TTC549 (cell line): ENCODE measurements at regions not wholly inside any gene's neighbourhood (a gene's known extent, or its start where the extent isn't known, plus 50 kb on each side); places are given as distances from the start of the nearest gene placed in this dataset.

Source experiments
- FAIRE-seq: peaks from 2 replicates; lab custom pipeline; 2012; peaks lifted over from hg19 to GRCh38; lab: Jason Lieb, UNC

DNA sequence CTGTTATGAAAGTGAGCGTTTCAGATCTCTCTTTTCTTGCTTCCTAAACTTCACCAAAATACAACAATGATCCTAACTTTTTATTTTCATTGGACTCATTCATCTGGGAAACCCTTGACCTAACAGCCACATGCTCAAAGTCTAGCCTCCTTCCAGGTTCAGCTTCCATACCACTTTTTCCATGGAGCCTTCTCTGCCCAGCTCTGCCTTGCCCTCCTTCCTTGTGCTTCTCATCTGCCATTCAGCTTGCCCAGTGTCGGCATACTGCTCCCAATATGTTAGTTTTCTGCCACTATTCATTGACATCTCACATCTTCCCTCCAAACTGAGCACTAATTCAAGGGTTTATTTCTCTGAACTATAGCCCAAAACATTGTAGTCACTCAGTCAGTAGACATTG, 214.7 kb downstream of the RAD51AP2 start:
- FAIRE-seq, result no peak

DNA sequence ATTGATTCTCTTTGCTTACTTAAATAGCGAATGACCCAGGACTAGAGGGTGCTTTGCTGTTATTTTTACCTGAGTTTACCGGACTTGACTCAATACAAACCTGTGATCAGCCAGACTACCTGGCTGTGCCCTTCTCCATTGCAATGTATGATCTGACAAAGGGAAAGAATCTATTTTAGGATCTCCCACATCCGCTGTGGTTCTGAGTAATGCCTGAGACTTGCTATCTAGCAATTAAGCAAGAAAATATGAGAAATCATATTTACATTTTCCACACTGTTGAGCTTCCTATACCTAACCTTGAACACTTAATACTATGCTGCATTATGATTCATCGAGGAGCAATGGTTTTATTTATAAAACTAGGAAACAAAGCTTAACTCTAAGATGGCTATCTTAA, 215.2 kb downstream of the RAD51AP2 start:
- no peak for FAIRE-seq

DNA sequence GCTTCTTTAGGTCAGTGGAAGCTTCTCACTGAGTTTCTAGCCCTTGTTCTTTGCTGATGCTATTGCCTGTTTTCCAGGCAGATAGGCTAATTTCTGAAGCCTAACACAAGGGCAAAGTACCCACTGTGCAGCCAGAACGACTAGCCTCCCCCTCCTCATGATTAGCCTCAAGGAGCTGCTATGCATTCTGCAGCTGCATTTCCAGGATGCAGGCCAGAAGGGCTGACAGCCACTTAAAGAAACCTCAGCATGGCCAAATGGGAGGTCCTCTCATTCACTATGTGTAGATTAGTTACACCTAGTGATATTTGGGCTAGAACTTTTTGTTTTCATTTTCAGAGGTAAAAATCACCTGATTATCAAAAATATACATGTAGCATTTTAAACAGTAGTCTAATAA, 216.0 kb downstream of the RAD51AP2 start:
- FAIRE-seq, result no peak

DNA sequence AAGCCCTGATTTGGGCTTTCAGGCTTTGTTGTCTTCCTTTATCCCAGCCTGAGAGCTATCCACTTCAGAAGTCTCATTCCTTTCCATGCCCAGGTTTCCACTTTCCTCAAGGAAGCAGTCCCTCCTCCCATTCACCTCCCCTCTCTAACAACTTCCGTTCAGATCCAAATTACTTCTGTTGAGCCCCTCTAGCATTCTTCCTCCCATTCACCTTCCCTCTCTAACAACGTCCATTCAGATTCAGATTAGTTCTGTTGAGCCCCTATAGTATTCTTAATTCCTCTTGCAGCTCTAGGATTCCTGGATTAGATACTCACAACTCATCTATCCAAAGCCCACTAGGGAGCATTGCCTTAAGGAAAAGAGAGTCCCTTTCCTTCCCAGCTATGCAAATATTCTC, 216.8 kb downstream of the RAD51AP2 start:
- no peak for FAIRE-seq

DNA sequence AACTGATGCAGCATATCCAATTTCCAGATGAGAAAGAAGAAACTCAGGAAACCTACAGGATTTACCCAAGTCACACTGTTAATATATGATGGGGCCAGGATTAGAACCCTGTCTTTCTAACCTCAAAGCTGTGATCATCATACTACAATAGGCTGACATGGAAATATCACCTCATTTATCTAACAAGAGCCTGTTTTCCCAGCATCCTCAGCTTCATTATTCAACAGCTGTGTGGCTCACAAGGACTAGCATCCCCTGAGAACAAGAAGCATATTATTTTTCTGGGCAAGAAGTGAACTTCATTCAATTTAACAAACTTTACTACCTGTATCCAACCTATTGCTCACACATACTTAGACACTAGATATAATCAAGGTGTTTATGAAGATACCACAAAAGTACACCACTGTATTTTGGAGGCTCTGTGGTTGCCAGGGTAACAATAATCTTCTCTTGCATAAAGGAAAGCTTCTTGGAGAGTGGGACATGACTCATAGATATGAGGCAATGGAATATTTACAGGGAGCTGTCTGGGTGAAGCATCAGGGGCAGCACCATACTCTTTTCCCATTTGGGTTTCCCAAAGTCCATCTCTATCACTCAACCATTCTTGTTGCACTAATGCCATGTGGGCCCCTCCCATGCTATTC, 218.2 kb downstream of the RAD51AP2 start:
- FAIRE-seq, result no peak

DNA sequence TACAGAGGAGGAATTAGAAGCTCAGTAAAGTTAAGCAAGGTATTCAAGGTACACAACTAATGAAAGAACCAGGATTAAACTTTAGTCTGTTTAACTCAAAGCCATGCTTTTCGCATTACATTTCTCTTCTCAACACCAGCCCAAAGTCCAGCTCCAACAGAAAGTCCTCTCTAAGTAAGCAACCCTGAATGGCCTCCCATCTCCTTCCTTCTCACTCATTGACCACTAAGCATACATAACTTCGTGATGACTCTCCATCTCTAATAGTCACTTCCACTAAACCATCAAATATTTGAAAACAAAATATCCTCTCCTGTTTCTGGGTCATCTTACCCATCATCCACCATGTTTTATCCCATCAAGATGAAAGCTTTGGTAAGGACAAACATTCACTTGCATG, 219.8 kb downstream of the RAD51AP2 start:
- FAIRE-seq, result no peak

DNA sequence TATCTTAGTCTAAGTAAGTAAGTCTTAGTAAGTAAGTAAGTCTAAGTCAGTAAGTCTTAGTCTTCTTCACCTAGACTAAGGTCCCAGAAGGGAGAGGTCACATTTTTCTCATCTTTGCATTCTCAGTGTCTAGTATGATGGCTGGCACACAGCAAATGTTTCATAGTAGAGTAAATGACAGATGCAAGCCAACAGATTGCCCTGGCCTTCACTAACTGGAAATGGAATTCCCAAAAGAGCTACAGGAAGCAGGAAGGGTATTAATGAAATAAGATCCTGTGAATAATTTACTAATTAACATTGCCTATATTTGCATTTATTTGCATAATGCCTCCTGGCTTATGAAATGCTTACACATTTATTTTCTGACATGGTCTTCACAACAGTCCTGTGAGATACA, 221.6 kb downstream of the RAD51AP2 start:
- FAIRE-seq, result no peak

DNA sequence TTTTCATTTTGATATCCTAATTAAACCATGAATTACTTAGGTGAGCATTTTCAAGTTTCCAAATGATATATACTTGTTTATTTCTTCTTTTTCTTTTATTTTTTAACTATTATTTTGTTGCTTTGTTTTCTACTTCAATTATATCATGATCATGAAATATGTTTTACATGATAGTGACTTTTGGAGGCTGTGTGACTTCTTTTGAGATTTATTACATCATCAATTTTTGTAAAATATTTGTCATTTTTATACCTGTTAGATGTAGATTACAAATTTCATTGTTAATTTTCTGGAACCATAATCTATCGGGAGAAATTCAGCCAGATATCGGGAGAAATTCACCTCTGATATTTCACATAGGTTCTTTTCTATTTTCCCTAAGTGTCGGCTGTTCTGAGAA, 228.6 kb downstream of the RAD51AP2 start:
- FAIRE-seq, result no peak

DNA sequence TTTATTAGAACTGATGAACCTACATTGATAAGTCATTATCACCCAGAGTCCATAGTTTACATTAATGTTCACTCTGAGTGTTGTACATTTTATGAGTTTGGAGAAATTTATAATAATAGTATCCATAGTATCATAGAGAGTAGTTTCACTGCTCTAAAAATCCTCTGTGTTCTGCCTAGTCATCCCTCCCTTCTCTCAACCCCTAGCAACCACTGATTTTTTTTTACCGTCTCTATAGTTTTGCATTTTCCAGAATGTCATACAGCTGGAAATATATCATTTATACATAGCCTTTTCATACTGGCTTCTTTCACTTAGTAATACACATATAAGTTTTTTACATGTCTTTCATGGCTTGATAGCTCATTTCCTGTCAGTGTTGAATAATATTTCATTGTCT, 231.1 kb downstream of the RAD51AP2 start:
- no peak for FAIRE-seq

DNA sequence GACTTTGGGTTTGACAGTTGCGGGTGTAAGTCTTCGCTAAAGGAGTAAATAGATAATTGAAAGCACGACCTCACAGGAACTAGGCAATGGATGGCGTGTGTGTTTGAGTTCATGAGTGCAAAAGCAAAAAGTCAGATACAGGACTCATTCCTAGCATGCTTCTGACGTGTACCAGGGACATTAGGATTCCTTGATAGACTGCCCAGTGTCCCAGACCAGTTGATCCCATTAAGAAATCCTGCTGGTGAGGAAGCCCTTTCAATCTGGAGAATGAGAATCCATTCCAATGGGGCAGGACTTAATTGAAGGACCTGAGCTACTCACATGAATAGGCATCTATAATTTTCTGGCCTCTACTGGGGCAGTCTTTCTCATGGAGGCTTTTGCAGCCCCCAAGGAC, 235.4 kb downstream of the RAD51AP2 start:
- FAIRE-seq, result no peak

DNA sequence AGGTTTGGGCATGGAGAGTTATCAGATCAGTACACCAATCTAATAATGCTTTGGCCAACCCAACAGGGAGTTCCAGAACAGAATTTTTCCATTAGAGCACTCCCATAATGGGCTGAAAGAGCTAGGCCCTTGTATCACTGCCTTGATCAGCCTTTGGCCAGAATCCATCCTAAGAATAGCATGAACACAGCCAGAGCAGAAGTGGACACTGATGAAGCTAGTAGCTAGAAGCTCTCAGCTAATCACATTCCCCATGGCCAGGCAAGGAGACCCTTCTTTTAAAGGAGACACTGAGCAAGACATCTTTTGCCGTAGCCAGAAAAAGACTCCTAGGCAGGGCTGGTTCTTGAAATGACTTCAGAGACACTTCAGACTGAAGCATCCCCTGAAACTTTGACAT, 236.0 kb downstream of the RAD51AP2 start:
- no peak for FAIRE-seq

DNA sequence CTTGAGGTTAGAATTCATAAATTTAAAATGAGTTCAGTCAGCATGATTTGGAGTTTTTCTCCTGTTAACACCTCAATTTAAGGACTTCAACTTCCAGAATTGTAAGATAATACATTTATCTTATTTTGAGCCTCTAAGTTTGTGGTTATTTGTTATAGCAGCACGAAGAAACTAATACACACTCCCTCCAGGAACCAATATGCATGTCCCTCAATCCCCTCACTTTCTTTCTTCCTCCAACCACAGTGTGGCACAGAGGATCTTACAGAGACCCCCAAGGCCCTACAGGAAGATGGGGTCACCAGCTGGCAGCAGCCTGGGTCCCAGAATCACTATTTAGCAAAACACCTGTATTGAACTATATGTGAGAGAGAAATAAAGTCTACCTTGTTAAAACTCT, 242.0 kb downstream of the RAD51AP2 start:
- no peak for FAIRE-seq

DNA sequence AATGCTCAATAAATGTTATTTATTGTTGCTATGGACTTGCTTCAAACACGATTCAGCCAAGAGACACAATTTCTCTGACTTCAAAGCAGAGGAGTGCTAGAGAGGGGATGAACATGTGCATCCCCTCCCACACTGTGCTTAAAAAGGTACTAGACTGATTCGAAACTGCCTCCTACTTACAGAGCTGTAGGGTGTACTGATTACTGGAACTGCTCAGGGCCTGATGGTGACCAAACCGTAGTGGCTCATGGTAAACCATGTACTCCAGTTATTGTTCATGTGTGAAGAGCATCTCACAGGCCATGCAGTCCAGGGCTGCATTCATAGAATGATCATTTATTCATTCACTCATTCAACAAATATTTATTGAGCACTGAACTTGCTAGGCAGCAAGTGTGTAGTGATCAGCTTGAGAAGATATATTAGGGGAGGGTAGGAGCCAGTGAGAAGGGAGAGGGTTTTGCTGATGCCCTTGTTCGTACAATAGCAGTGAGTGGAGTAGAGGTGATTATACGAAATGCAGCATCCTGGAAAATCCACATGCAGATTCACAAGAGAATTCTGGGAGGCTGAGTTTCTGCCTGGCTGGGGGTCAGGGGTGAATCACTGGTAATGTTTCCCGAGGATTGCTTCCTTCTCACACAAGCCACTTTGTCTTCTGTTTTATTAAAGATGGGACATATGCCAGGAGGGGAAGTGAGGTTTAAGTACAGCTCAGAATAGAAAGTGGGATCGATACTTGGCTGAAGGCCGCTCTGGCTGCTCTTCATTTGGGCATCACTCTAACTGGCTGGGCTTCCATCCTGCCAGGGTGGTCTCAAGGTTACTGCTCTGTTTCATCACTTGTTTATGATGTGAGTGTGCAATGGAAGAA, 245.4 kb downstream of the RAD51AP2 start:
- no peak for FAIRE-seq

DNA sequence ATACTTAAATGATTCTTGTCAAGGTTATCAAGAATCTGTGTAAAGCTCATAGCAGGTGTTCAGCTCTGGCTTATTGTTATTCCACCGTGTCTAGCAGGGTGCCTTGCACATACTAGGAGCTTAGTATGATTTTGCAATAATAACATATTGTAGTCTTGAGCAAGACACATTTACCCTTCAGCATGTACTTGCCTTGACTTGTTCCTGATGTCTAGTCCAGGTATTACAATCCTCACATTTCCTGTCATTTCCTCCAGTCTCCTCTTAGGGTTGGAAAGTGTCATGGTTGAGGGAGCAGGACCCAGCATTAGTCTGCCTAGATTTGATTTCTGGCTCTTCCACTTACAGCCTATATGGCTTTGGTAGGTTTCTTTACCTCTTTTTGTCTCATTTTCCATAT, 246.1 kb downstream of the RAD51AP2 start:
- no peak for FAIRE-seq

DNA sequence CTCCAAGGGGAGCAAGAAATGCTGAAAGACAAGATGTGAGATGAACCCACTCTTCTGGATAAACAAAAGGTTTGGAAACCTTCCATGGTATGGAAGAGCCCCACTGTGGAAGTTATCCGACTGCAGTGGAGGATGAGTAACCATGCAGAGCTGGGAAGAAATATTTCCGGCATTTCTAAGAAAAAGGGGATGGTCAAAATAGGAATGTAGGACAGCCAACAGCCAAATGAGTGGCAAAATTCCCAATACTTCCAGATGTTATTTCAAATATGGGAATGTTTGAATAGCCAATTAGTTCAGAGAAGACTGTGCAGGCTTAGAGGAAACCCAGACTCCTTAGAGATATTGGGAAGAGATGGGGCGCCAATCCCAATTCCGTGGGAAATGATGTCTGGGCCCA, 246.8 kb downstream of the RAD51AP2 start:
- no peak for FAIRE-seq

DNA sequence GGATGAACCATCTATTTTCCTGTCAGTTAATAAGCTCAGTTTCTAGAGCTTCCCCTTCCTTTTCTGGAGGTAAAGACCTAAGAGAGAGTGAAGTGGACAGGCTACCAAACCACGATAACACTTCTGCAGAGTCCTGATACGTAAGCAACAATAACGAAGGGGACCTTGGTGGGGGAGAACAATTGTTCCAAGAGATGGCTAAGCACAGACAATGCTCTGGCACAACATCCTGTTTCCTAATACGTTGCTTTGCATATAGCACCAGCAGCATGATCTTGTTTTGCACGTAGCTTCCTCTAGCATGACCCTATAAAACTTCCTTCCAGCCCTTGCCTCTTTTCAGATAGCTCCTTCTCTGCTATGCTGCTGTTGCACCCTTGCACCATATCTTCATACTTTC, 247.3 kb downstream of the RAD51AP2 start:
- FAIRE-seq, result no peak

DNA sequence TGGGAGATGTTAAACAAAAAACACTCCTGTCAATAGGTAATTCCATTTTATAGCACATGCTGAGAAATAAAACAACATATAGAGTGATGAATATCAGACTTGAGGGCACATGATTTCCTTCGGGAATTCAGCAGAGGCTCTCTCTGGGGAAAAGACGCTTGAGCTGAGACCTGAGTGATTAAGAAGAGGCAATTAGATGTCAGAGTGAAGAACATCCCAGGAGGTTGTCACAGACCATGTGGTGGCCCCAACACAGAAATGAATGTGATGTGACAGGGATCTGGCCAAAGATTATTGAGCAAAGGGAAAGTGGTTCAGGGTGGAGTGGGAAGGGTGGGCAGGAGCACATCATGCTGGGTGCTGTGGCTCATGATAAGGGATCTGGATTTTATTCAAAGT, 254.7 kb downstream of the RAD51AP2 start:
- no peak for FAIRE-seq

DNA sequence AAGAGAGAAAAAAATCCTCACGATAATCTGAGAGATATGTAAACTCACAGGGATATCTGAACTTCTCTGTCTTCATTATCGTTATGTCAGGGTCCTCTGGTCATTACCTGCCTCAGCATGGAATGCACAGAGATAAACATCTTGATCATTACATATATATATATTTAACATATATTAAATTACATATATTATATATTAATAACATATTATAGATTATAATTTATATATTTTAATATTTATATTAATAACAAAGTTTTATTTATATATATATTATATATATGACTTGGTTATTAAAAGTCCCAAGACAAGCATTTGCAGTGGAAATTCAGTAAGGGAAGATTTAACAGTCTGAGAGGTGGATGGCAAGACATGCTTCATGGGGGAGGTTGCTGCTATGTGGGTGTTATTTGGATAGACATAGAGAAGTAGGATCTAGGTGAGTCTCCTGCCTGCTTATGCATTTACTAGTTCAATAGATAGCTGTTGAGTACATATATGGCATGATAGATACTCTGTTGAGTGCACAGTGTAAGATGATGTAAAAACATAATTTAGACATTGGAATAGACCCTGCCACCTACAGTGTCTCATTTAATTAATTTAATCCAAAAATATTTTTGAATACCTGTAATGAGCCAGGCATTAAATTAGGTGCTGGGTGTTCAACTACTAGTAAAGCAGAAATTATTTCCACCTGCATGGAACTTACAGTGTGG, 255.2 kb downstream of the RAD51AP2 start:
- FAIRE-seq, result peak; percentile 54

DNA sequence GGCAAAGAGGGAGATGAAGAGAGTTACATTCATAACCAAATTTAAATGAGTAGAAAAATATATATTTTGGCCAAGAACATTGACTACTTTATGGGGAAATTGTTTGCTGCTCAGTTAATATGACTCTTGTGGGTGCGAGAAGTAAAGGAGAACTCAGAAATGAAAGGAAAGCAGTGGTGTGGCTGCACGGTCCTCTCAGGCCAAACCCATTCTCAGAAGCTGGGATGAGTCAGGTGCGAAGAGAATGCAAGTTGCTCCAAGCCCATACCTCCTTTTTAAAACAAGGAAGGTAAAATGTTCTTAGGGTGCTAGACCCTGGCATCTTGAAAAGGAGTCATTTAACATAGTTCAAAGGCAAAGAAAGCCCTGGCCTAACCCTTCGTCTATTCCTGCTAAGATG, 258.6 kb downstream of the RAD51AP2 start:
- no peak for FAIRE-seq

DNA sequence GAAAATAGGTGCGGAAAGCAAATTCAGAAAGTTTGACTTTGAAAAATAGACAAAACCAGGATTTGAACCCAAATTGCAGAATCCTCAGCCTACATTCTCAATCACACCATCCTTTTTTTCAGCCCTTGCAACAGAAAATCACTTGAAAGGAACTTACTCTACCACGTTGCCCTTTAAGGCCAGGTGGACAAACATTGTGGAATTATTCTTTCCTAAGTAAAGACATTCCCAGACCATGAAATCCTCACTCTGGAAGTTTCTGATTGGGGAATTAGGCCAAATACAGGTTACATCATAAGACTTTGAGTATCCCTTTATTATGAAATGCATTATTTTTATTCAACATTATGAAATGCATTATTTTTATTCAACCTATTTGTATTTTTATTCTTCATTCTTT, 259.4 kb downstream of the RAD51AP2 start:
- FAIRE-seq, result no peak

DNA sequence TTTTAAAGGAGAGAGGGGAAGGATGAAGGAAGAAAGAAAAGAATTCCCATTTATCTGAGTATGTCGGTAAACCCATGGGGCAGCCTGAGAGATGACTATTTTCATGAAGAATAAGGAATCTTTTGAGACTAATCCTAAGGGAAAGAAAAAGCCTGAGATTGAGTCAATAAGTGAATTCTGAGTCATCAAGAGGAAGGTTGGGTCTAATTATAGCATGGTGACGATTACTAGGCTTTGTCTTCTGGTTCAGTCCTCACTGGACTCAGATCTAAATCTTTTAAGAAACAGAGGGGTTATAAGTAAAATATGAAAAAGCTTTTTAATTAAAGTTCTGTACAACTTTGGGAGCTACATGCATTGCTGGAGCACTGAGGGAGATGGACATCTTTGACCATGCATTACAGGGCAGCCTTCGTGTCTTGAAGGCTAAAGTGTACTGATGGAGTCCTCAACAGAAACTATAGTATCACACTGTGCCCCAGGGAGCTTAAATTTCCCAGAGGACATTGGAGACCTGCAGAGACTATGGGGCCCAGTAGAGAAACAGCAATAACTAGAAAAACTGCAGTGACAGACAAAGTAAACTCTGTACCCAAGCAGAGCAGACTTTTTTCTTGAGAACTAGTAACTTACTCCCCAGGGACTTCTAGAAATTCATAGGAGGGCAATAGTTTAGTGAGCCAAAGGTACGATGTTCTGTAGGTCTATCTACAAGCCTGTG, 260.9 kb downstream of the RAD51AP2 start:
- FAIRE-seq, result no peak

DNA sequence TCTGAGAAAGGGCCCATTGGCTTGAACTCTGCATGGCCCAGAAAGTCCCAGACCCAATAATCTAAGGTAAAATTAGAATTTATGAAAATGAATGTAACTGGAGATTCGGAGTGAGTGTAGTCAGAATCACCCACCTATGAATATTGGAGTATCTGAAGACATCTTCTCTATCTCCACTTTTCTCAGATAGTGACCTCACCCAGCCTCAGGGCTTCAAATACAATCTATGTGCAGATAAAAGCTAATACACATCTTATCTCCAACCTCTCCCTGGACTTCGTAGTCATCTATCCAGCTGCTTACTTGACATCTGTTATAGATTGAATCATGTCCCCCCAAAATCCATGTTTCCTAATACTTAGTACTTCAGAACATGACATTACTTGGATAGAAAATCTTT, 263.2 kb downstream of the RAD51AP2 start:
- FAIRE-seq, result no peak

DNA sequence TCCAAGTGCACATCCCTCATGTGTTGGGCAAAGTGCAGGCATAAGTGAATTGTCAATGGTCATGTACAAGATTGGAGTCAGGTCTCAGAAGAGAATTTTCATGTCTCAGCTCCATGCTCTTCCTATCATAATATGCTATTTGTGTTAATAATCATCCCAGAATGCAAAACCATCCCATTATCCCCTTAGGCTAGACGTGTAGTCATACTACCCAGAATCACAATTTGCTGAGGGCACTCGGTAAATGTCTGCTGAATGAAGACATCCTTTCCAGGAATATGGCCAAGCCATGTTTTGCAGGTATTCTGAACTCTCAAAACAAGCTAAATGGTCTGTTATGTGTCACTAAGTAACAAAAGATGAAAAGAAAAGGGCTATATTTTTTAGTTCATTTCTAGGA, 263.8 kb downstream of the RAD51AP2 start:
- FAIRE-seq, result no peak
